ENCODE measurements at regions not wholly inside any gene's neighbourhood (a gene's known extent, or its start where the extent isn't known, plus 50 kb on each side); places are given as distances from the start of the nearest gene placed in this dataset.

DNA sequence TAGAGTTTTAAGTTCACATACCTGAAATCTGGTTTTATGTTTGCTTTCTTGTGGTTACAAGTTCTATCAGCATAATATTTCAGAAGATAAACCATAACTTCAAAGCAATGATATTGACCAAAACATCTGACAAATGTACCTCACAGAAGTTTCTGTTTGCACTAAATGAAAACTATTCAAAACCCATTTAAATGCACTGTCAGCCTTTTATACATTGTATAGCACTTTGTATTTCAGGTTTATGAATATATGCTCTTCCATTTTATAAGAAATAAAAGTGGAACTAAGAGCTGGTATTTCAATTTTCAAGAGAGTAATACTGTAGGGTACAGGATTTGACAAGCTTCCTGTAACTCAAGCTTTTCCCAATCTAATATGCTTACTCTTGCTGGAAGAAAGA is 388.6 kb upstream of the MBL2 start:
- TF ChIP-seq, protein P1, sequence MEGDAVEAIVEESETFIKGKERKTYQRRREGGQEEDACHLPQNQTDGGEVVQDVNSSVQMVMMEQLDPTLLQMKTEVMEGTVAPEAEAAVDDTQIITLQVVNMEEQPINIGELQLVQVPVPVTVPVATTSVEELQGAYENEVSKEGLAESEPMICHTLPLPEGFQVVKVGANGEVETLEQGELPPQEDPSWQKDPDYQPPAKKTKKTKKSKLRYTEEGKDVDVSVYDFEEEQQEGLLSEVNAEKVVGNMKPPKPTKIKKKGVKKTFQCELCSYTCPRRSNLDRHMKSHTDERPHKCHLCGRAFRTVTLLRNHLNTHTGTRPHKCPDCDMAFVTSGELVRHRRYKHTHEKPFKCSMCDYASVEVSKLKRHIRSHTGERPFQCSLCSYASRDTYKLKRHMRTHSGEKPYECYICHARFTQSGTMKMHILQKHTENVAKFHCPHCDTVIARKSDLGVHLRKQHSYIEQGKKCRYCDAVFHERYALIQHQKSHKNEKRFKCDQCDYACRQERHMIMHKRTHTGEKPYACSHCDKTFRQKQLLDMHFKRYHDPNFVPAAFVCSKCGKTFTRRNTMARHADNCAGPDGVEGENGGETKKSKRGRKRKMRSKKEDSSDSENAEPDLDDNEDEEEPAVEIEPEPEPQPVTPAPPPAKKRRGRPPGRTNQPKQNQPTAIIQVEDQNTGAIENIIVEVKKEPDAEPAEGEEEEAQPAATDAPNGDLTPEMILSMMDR (conservative IDR thresholded peaks at IDR 0.05), result no peak
- no peak for TF ChIP-seq EZH2 (IDR thresholded peaks at IDR 0.05; ENCODE audit: low read depth)
